ENCODE measurements at regions not wholly inside any gene's neighbourhood (a gene's known extent, or its start where the extent isn't known, plus 50 kb on each side); places are given as distances from the start of the nearest gene placed in this dataset.
"Not testable (repeated sequence)": the region's sequence is repeated elsewhere in the genome, so short reads cannot be mapped to it uniquely, and the experiment has no call there.

- DNase-seq, result no peak
Measured at GRCh38 chr10:86579883-86580520, 58.4 kb upstream of the WAPL start.

- DNase-seq, result no peak
Measured at GRCh38 chr10:86580521-86580891, 58.9 kb upstream of the WAPL start.

GRCh38 chr10:86583983-86584382, 62.4 kb upstream of the WAPL start:
- no peak for DNase-seq

GRCh38 chr10:86585037-86585929, 63.7 kb upstream of the WAPL start:
- peak; percentile 67 to 72 for DNase-seq

- no peak for DNase-seq
Measured at GRCh38 chr10:86586516-86586915, 64.9 kb upstream of the WAPL start.

- DNase-seq, result not testable (repeated sequence)
Measured at GRCh38 chr10:86588781-86589180, 65.6 kb upstream of the OPN4 start.

GRCh38 chr10:86591436-86591835, 62.9 kb upstream of the OPN4 start:
- DNase-seq, result no peak

- DNase-seq, result no peak
Measured at GRCh38 chr10:86592413-86592812, 61.9 kb upstream of the OPN4 start.

- no peak for DNase-seq
Measured at GRCh38 chr10:86594535-86594934, 59.8 kb upstream of the OPN4 start.

GRCh38 chr10:86595496-86595895, 58.9 kb upstream of the OPN4 start:
- DNase-seq, result no peak

- DNase-seq, result no peak
Measured at GRCh38 chr10:86596266-86596665, 58.1 kb upstream of the OPN4 start.

- DNase-seq, result no peak
Measured at GRCh38 chr10:86597306-86597705, 57.0 kb upstream of the OPN4 start.

GRCh38 chr10:86598151-86598550, 56.2 kb upstream of the OPN4 start:
- no peak for DNase-seq

- no peak for DNase-seq
Measured at GRCh38 chr10:86599041-86599440, 55.3 kb upstream of the OPN4 start.

GRCh38 chr10:86599729-86600128, 54.6 kb upstream of the OPN4 start:
- no peak for DNase-seq

GRCh38 chr10:86600296-86600695, 54.1 kb upstream of the OPN4 start:
- no peak for DNase-seq

- DNase-seq, result no peak
Measured at GRCh38 chr10:86601956-86602602, 52.3 kb upstream of the OPN4 start.

GRCh38 chr10:86603256-86603655, 51.1 kb upstream of the OPN4 start:
- no peak for DNase-seq
